IMR-90 (cell line): ENCODE measurements at regions not wholly inside any gene's neighbourhood (a gene's known extent, or its start where the extent isn't known, plus 50 kb on each side); places are given as distances from the start of the nearest gene placed in this dataset.

Experiments
- ATAC-seq: fragments of 200-7000 bp; cut with Tn5 transposase; 2 replicates; pipeline ENCODE4 v1.9.1; 2020; ENCODE audit warnings: low read depth, mild to moderate bottlenecking, moderate library complexity
- BruUV-seq: library from RNA; stranded (reverse); fragments of 400-500 nt; replicated peaks from 2 replicates; lab custom pipeline; 2021; lab: Mats Ljungman, UMichigan
- CTCF ChIA-PET: fragments of 300-600 bp; formaldehyde crosslinking; extraction: SDS; loops from one replicate; lab custom pipeline; 2021; ENCODE audit warnings: antibody characterized with exemption; lab: Yijun Ruan, JAX
- POLR2A ChIA-PET: fragments of 300-600 bp; sonication (Branson Sonifier 250); formaldehyde crosslinking; loops from one replicate; lab custom pipeline; 2022; ENCODE audit warnings: antibody characterized with exemption; ENCODE audit not compliant: unreplicated experiment; lab: Charles Lee
- DNase-seq: peaks from one replicate; pipeline ENCODE4 v3.0.0; 2013
- H2AFZ ChIP-seq: replicated peaks from 2 replicates; pipeline ENCODE3; 2013; ENCODE audit warnings: low read length, mild to moderate bottlenecking; ENCODE audit not compliant: poor library complexity
- H2AK5ac ChIP-seq: 2 replicates; pipeline ENCODE4 v1.6.1; 2013; ENCODE audit warnings: low read depth, low read length, inconsistent platforms
- H2AK9ac ChIP-seq: replicated peaks from 2 replicates; pipeline ENCODE3; 2013; ENCODE audit warnings: mild to moderate bottlenecking, low read depth, low read length, moderate library complexity; ENCODE audit not compliant: poor library complexity
- H2BK120ac ChIP-seq: 2 replicates; pipeline ENCODE4 v1.6.1; 2013; ENCODE audit warnings: low read depth, low read length, inconsistent platforms
- H2BK15ac ChIP-seq: 3 replicates; pipeline ENCODE4 v1.6.1; 2013; ENCODE audit warnings: low read depth, low read length, inconsistent platforms
- H2BK20ac ChIP-seq: 2 replicates; pipeline ENCODE4 v1.6.1; 2013; ENCODE audit warnings: low read depth, mild to moderate bottlenecking, inconsistent platforms, low read length, moderate library complexity
- H2BK5ac ChIP-seq: 2 replicates; pipeline ENCODE4 v1.6.1; 2013; ENCODE audit warnings: mild to moderate bottlenecking, low read depth, low read length, inconsistent platforms; ENCODE audit not compliant: poor library complexity, severe bottlenecking
- H3K14ac ChIP-seq: replicated peaks from 2 replicates; pipeline ENCODE4 v1.6.1; 2013; ENCODE audit warnings: low read depth, low read length, inconsistent platforms
- H3K18ac ChIP-seq: 2 replicates; pipeline ENCODE4 v1.6.1; 2013; ENCODE audit warnings: low read depth, low read length, control low read depth
- H3K23ac ChIP-seq: 2 replicates; pipeline ENCODE4 v1.6.1; 2013; ENCODE audit warnings: low read depth, low read length, inconsistent platforms
- H3K27ac ChIP-seq: 2 replicates; pipeline ENCODE4 v1.5.1; 2013; ENCODE audit warnings: mild to moderate bottlenecking, control low read depth, low read length; ENCODE audit not compliant: insufficient read depth
- H3K27me3 ChIP-seq: 2 replicates; pipeline ENCODE4 v1.6.1; 2013; ENCODE audit warnings: low read length; ENCODE audit not compliant: control insufficient read depth, insufficient read depth
- H3K36me3 ChIP-seq: 2 replicates; pipeline ENCODE4 v1.6.1; 2013; ENCODE audit warnings: low read length, mixed read lengths; ENCODE audit not compliant: control insufficient read depth, insufficient read depth
- H3K4ac ChIP-seq: 2 replicates; pipeline ENCODE4 v1.6.1; 2013; ENCODE audit warnings: low read depth, low read length, inconsistent platforms
- H3K4me1 ChIP-seq: 2 replicates; pipeline ENCODE4 v1.6.1; 2013; ENCODE audit warnings: low read length, mixed read lengths; ENCODE audit not compliant: control insufficient read depth, insufficient read depth
- H3K4me2 ChIP-seq: 2 replicates; pipeline ENCODE4 v1.6.1; 2013; ENCODE audit warnings: low read depth, mild to moderate bottlenecking, control low read depth, low read length, moderate library complexity
- H3K4me3 ChIP-seq: 2 replicates; pipeline ENCODE4 v1.5.1; 2013; ENCODE audit warnings: low read depth, mild to moderate bottlenecking, control low read depth, low read length, moderate library complexity; ENCODE audit not compliant: insufficient read depth
- H3K56ac ChIP-seq: 2 replicates; pipeline ENCODE4 v1.6.1; 2013; ENCODE audit warnings: low read length, inconsistent platforms; ENCODE audit not compliant: insufficient read depth; ENCODE audit errors: extremely low read depth
- H3K79me1 ChIP-seq, 2 experiments: 2 replicates each; pipeline ENCODE4 v1.6.1; 2013; ENCODE audit warnings: low read length in 2 of 2, inconsistent platforms in 1 of 2, low read depth in 1 of 2
- H3K9ac ChIP-seq: 2 replicates; pipeline ENCODE4 v1.6.1; 2013; ENCODE audit warnings: low read depth, low read length, control low read depth
- H3K9me1 ChIP-seq: 2 replicates; pipeline ENCODE4 v1.6.1; 2013; ENCODE audit warnings: low read length, inconsistent platforms; ENCODE audit not compliant: insufficient read depth
- H3K9me3 ChIP-seq: 2 replicates; pipeline ENCODE4 v1.6.1; 2013; ENCODE audit warnings: low read length; ENCODE audit not compliant: control insufficient read depth, insufficient read depth
- H4K20me1 ChIP-seq: 2 replicates; pipeline ENCODE4 v1.6.1; 2013; ENCODE audit warnings: low read length, inconsistent platforms; ENCODE audit not compliant: insufficient read depth
- H4K5ac ChIP-seq: 2 replicates; pipeline ENCODE4 v1.6.1; 2013; ENCODE audit warnings: mild to moderate bottlenecking, low read depth, low read length, control low read depth
- H4K8ac ChIP-seq, 2 experiments: 2 replicates each; pipeline ENCODE4 v1.6.1; 2013; ENCODE audit warnings: low read depth in 2 of 2, low read length in 2 of 2, control low read depth in 1 of 2, inconsistent platforms in 1 of 2
- H4K91ac ChIP-seq: 2 replicates; pipeline ENCODE4 v1.6.1; 2013; ENCODE audit warnings: low read depth, low read length, inconsistent platforms; ENCODE audit not compliant: insufficient read depth
- CTCF ChIP-seq: conservative IDR thresholded peaks from 2 replicates; pipeline ENCODE4 v1.5.1; 2012; ENCODE audit warnings: mild to moderate bottlenecking, low read depth, low read length, improper control_type of control experiment
- SMC3 ChIP-seq: fragments of 150-350 bp; IDR thresholded peaks from 2 replicates; pipeline ENCODE4 v1.6.1; 2016; ENCODE audit warnings: low read depth, mild to moderate bottlenecking, antibody characterized with exemption, low read length, moderate library complexity
- WGBS, 2 experiments: methylation state at CpG; one replicate each; pipeline versions ENCODE4 v1.1.5 to v1.1.7; 2013; ENCODE audit warnings: missing lambda C conversion rate in 2 of 2; ENCODE audit not compliant: insufficient read length in 1 of 2; ENCODE audit errors: extremely low coverage in 2 of 2; 5-methylcytosine and 5-hydroxymethylcytosine counted together
- dilution Hi-C: fragments of 300-500 bp; cut with HindIII; formaldehyde crosslinking; loops from one replicate; pipeline ENCODE4 v1.14.3; 2018; ENCODE audit warnings: low sequenced_read_pairs; ENCODE audit not compliant: unreplicated experiment
- in situ Hi-C: fragments of 300-500 bp; cut with MboI; formaldehyde crosslinking; loops from 3 replicates; pipeline ENCODE4 v1.14.3; 2019; ENCODE audit warnings: low sequenced_read_pairs, inconsistent platforms, mixed read lengths
- intact Hi-C: fragments of 100-400 bp; cut with micrococcal nuclease; formaldehyde crosslinking; loops from 2 replicates; pipeline ENCODE4 v1.10.0; 2022

DNA sequence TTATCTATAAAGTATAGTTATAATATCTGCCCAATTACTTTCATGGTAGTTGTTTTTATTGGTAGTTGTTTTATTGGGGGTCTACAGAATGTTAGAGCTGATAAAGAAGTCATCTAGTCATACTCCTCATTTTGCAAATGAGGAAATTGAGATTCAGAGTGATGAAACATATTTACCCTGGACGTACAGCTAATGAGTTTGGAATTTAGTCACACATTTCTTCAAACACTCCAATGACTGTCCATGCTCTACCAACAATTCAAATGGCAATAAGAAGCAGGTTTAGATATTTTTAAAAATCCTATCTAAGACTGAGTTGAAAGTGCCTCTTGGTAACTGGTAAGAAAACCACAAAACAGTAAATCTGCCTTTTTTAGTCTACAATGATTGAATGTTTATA lies 98.2 kb downstream of the MAGEC1 start:
- H3K4me2 ChIP-seq = no peak overlapping the region
- in situ Hi-C loops = no loop called here
- dilution Hi-C loops = no loop called here
- H3K23ac ChIP-seq = no peak overlapping the region
- no peaks in the 10 kb centered on the region for H3K9me3 ChIP-seq
- H3K4ac ChIP-seq = no peak overlapping the region
- H3K14ac ChIP-seq = no peak overlapping the region
- H4K5ac ChIP-seq = no peak overlapping the region
- no TSS peak for BruUV-seq
- H4K20me1 ChIP-seq = no peaks in the 10 kb centered on the region
- ATAC-seq (no peak), DNase-seq (no peak)
- intact Hi-C loops = no loop called here
- no peak overlapping the region for H3K9ac ChIP-seq
- no peak overlapping the region for H3K56ac ChIP-seq
- no peak overlapping the region for H3K27ac ChIP-seq
- H3K18ac ChIP-seq = no peak overlapping the region
- no peaks in the 10 kb centered on the region for H3K9me1 ChIP-seq
- TF ChIP-seq SMC3 (no peak), CTCF (no peak)
- H2BK5ac ChIP-seq = no peak overlapping the region
- no peak overlapping the region for H2BK15ac ChIP-seq
- POLR2A ChIA-PET = no interaction called here
- no peak overlapping the region for H4K91ac ChIP-seq
- H3K79me1 ChIP-seq = no peaks in the 10 kb centered on the region
- no peaks in the 10 kb centered on the region for H3K4me1 ChIP-seq
- no peak overlapping the region for H2AK5ac ChIP-seq
- H3K4me3 ChIP-seq = no peak overlapping the region
- no peak overlapping the region for H2BK120ac ChIP-seq
- H3K36me3 ChIP-seq = no peaks in the 10 kb centered on the region
- no peaks in the 10 kb centered on the region for H3K27me3 ChIP-seq
- no peak overlapping the region for H2BK20ac ChIP-seq
- H4K8ac ChIP-seq = no peak overlapping the region
- CTCF ChIA-PET = no interaction called here
- no CpG with 5 or more reads among the region's 1 CpG for WGBS, 2 experiments
- H2AFZ ChIP-seq = no peak overlapping the region
- H2AK9ac ChIP-seq = no peak overlapping the region
